ENCODE measurements at regions not wholly inside any gene's neighbourhood (a gene's known extent, or its start where the extent isn't known, plus 50 kb on each side); places are given as distances from the start of the nearest gene placed in this dataset.

GRCh38 chr9:99340281-99340680, 118.2 kb downstream of the SEC61B start:
- TF ChIP-seq CTCF (IDR thresholded peaks at IDR 0.05; ENCODE audit: low read length) = no peak
- no peak for TF ChIP-seq EZH2 (IDR thresholded peaks at IDR 0.05; ENCODE audit: borderline replicate concordance, low read length)
